HCT116 (cell line): ENCODE measurements at regions not wholly inside any gene's neighbourhood (a gene's known extent, or its start where the extent isn't known, plus 50 kb on each side); places are given as distances from the start of the nearest gene placed in this dataset.

Source experiments
- ATAC-seq: fragments of 200-7000 bp; cut with Tn5 transposase; 2 replicates; pipeline ENCODE4 v1.9.1; 2020; ENCODE audit warnings: mild to moderate bottlenecking, moderate library complexity
- BruUV-seq: library from RNA; stranded (reverse); fragments of 400-500 nt; replicated peaks from 2 replicates; lab custom pipeline; 2021; lab: Mats Ljungman, UMichigan
- CTCF ChIA-PET: fragments of 300-600 bp; sonication (Branson Sonifier 250); formaldehyde crosslinking; loops from one replicate; lab custom pipeline; 2021; ENCODE audit warnings: antibody characterized with exemption; lab: Charles Lee
- POLR2A ChIA-PET: fragments of 300-600, 350-600 bp; sonication (Branson Sonifier 250); formaldehyde crosslinking; loops from one replicate; lab custom pipeline; 2021; ENCODE audit warnings: antibody characterized with exemption; lab: Charles Lee
- RAD21 ChIA-PET, 2 experiments: fragments of 300-600 bp; sonication (Branson Sonifier 250); formaldehyde crosslinking; loops; one replicate each; lab custom pipeline; 2023; ENCODE audit warnings: low total read pairs in 2 of 2; ENCODE audit not compliant: uncharacterized antibody in 2 of 2, unreplicated experiment in 2 of 2, low non-redundant PET in 1 of 2; lab: Charles Lee
- DNase-seq: peaks from one replicate; pipeline ENCODE4 v3.0.0-alpha.2; 2010; ENCODE audit warnings: low read depth, low spot score
- H2AFZ ChIP-seq: fragments of 200-600 bp; shearing (Covaris generic), sonication (generic); 2 replicates; pipeline ENCODE4 v1.6.1; 2017; ENCODE audit warnings: low read depth, mixed run types, mixed read lengths, antibody characterized with exemption, low read length; ENCODE audit not compliant: poor library complexity, severe bottlenecking
- H3K27ac ChIP-seq: 2 replicates; pipeline ENCODE4 v1.5.1; 2012; ENCODE audit warnings: low read depth, low read length
- H3K27me3 ChIP-seq: fragments of 200-600 bp; sonication (generic); 2 replicates; pipeline ENCODE4 v1.6.1; 2016; ENCODE audit warnings: mixed run types, low read length, mixed read lengths; ENCODE audit not compliant: insufficient read depth
- H3K36me3 ChIP-seq, 2 experiments: fragments of 200-500 bp in 1 of 2; fragments of 200-600 bp in 1 of 2; sonication (Bioruptor generic) in 1 of 2; sonication (generic) in 1 of 2; 2 replicates each; pipeline versions ENCODE4 v1.5.1 to v1.6.1; 2014 to 2016; ENCODE audit warnings: low read length in 2 of 2, inconsistent platforms in 1 of 2, mixed read lengths in 1 of 2, mixed run types in 1 of 2; ENCODE audit not compliant: insufficient read depth in 2 of 2, control insufficient read depth in 1 of 2
- H3K4me1 ChIP-seq, 2 experiments: fragments of 200-600 bp in 1 of 2; sonication (generic) in 1 of 2; 2 replicates each; pipeline versions ENCODE4 v1.5.1 to v1.6.1; 2012 to 2017; ENCODE audit warnings: low read length in 2 of 2, inconsistent platforms in 1 of 2, mild to moderate bottlenecking in 1 of 2, mixed read lengths in 1 of 2, mixed run types in 1 of 2, moderate library complexity in 1 of 2; ENCODE audit not compliant: insufficient read depth in 2 of 2, control insufficient read depth in 1 of 2
- H3K4me2 ChIP-seq: fragments of 200-600 bp; sonication (generic); 2 replicates; pipeline ENCODE4 v1.6.1; 2017; ENCODE audit warnings: mixed run types, low read length, mixed read lengths
- H3K4me3 ChIP-seq, 2 experiments: fragments of 200-600 bp in 1 of 2; sonication (generic) in 1 of 2; replicated peaks in 1 of 2; 2 replicates each; pipeline ENCODE4 v1.5.1; 2011 to 2016; ENCODE audit warnings: low read length in 2 of 2, control low read depth in 1 of 2, low read depth in 1 of 2, mild to moderate bottlenecking in 1 of 2, mixed read lengths in 1 of 2, mixed run types in 1 of 2
- H3K79me2 ChIP-seq: fragments of 200-600 bp; sonication (generic); 2 replicates; pipeline ENCODE4 v1.6.1; 2017; ENCODE audit warnings: mild to moderate bottlenecking, mixed run types, low read length, moderate library complexity, mixed read lengths; ENCODE audit not compliant: insufficient read depth
- H3K9ac ChIP-seq: fragments of 200-600 bp; sonication (generic); 2 replicates; pipeline ENCODE4 v1.6.1; 2016; ENCODE audit warnings: low read length, mixed read lengths
- H3K9me2 ChIP-seq: fragments of 200-600 bp; sonication (generic), shearing (Covaris generic); 2 replicates; pipeline ENCODE4 v1.6.1; 2017; ENCODE audit warnings: mixed run types, mild to moderate bottlenecking, moderate library complexity; ENCODE audit not compliant: insufficient read depth
- H3K9me3 ChIP-seq, 2 experiments: fragments of 200-500 bp in 1 of 2; fragments of 200-600 bp in 1 of 2; sonication (Bioruptor generic) in 1 of 2; sonication (generic) in 1 of 2; 2 replicates each; pipeline ENCODE4 v1.6.1; 2014 to 2017; ENCODE audit warnings: low read length in 2 of 2, mixed read lengths in 2 of 2, inconsistent platforms in 1 of 2, low read depth in 1 of 2, mild to moderate bottlenecking in 1 of 2, mixed run types in 1 of 2, moderate library complexity in 1 of 2; ENCODE audit not compliant: control insufficient read depth in 1 of 2, insufficient read depth in 1 of 2
- H4K20me1 ChIP-seq: fragments of 200-600 bp; sonication (generic), shearing (Covaris generic); 2 replicates; pipeline ENCODE4 v1.6.1; 2017; ENCODE audit warnings: mixed run types, mild to moderate bottlenecking, moderate library complexity; ENCODE audit not compliant: insufficient read depth
- CEBPB ChIP-seq: IDR thresholded peaks from 2 replicates; pipeline ENCODE4 v1.6.1; 2012; ENCODE audit warnings: low read depth
- ELF1 ChIP-seq: IDR thresholded peaks from 2 replicates; pipeline ENCODE4 v1.6.1; 2012; ENCODE audit warnings: low read depth, borderline replicate concordance
- FOSL1 ChIP-seq: IDR thresholded peaks from 2 replicates; pipeline ENCODE4 v1.6.1; 2012; ENCODE audit warnings: low read depth
- JUND ChIP-seq: IDR thresholded peaks from 2 replicates; pipeline ENCODE4 v1.6.1; 2012
- POLR2A ChIP-seq: IDR thresholded peaks from 2 replicates; pipeline ENCODE4 v1.7.0; 2011; ENCODE audit warnings: borderline replicate concordance; ENCODE audit not compliant: insufficient read depth, insufficient read length; ENCODE audit errors: extremely low read depth
- SIN3A ChIP-seq: IDR thresholded peaks from 2 replicates; pipeline ENCODE4 v1.6.1; 2012; ENCODE audit warnings: low read depth
- SP1 ChIP-seq: IDR thresholded peaks from 2 replicates; pipeline ENCODE4 v1.6.1; 2012; ENCODE audit warnings: low read depth
- SRF ChIP-seq: IDR thresholded peaks from 2 replicates; pipeline ENCODE4 v1.6.1; 2012; ENCODE audit warnings: low read depth
- TCF7L2 ChIP-seq: IDR thresholded peaks from 2 replicates; pipeline ENCODE4 v1.7.0; 2011; ENCODE audit warnings: borderline replicate concordance, inconsistent platforms; ENCODE audit not compliant: insufficient read depth, insufficient read length; ENCODE audit errors: extremely low read depth
- YY1 ChIP-seq: IDR thresholded peaks from 2 replicates; pipeline ENCODE4 v1.6.1; 2011; ENCODE audit warnings: low read length, low read depth, moderate library complexity, mild to moderate bottlenecking; ENCODE audit not compliant: insufficient replicate concordance; ENCODE audit errors: extremely low read depth
- ZNF274 ChIP-seq: fragments of 200-500 bp; sonication (Bioruptor generic); IDR thresholded peaks from 2 replicates; pipeline ENCODE4 v1.6.1; 2014; ENCODE audit warnings: mild to moderate bottlenecking, low read depth, low read length, inconsistent platforms
- intact Hi-C: fragments of 100-400 bp; cut with micrococcal nuclease; formaldehyde crosslinking; loops from 2 replicates; pipeline ENCODE4 v1.10.0; 2022
- TF ChIP-seq, protein P1 (sequence below): IDR thresholded peaks from 2 replicates; pipeline ENCODE4 v1.6.1; 2012
- TF ChIP-seq, protein P2 (sequence below): IDR thresholded peaks from 2 replicates; pipeline ENCODE4 v1.6.1; 2012; ENCODE audit warnings: low read depth
- TF ChIP-seq, protein P3 (sequence below): IDR thresholded peaks from 2 replicates; pipeline ENCODE4 v1.6.1; 2012
- TF ChIP-seq, protein P4 (sequence below), 3 experiments: fragments of 200-600 bp in 1 of 3; sonication (generic) in 1 of 3; IDR thresholded peaks in 2 of 3; conservative IDR thresholded peaks in 1 of 3; 2 replicates each; pipeline ENCODE4 v1.5.1; 2012 to 2017; ENCODE audit warnings: low read depth in 2 of 3, low read length in 2 of 3, antibody characterized with exemption in 1 of 3, borderline replicate concordance in 1 of 3, control low read depth in 1 of 3, mild to moderate bottlenecking in 1 of 3, mixed read lengths in 1 of 3, mixed run types in 1 of 3, moderate library complexity in 1 of 3; ENCODE audit not compliant: insufficient read depth in 1 of 3

DNA sequence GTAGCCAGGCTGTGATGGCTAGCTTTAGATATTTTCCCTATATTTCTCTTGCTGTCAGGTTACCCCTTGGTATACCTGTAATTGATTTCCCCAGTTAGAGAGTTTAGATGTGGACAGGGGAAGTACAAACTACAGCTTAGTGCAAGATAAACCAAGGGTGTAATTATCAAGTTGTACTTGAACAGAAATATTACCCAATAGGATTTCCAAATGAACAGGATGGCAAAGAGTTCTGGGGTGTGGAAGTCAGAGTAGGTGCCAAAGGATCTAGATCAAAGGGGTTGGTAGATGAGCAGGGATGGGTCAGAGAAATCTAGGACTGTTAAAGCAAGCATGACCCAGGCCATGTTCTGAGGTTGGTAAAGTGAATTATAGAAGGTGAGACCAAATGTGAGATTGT lies 585.2 kb downstream of the CCDC85A start:
- Histone ChIP-seq H3K27me3 (no peaks in the 10 kb centered on the region), H3K27ac (no peak overlapping the region), H3K4me2 (no peak overlapping the region), H3K4me1 (no peaks in the 10 kb centered on the region), H4K20me1 (no peaks in the 10 kb centered on the region), H3K4me3 (no peak overlapping the region), H3K9ac (no peak overlapping the region)
- CTCF ChIA-PET = no interaction called here
- no peak for ATAC-seq
- TF ChIP-seq YY1 = no peak
- TF ChIP-seq TCF7L2 = no peak
- no peak for TF ChIP-seq POLR2A
- TF ChIP-seq, protein P1, sequence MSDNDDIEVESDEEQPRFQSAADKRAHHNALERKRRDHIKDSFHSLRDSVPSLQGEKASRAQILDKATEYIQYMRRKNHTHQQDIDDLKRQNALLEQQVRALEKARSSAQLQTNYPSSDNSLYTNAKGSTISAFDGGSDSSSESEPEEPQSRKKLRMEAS = no peak
- TF ChIP-seq, all 23 proteins: peak for 0
- POLR2A ChIA-PET = no interaction called here
- intact Hi-C loops = no loop called here
- RAD21 ChIA-PET = no interaction called here
- Histone ChIP-seq H3K36me3 (no peaks in the 10 kb centered on the region), H2AFZ (no peak overlapping the region), H3K9me3 (no peaks in the 10 kb centered on the region), H3K9me2 (no peaks in the 10 kb centered on the region), H3K79me2 (no peaks in the 10 kb centered on the region)
- BruUV-seq = no TSS peak
- no peak for DNase-seq

DNA sequence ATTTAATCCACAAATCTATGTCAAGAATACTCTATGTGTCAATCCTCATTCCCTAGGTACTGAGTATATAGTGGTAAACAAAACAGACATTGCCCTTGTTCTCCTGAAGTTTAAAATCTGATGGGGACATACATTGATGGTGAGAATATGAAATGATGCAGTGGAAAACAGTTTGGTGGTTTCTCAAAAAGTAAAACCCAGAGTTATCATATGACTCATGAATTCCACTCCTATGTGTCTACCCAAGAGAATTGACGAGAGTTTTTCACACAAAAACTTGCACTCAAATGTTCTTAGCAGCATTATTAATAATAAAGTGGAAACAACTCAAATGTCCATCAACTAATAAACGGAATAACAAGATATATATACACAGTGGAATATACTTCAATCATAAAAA lies 586.7 kb downstream of the CCDC85A start:
- H3K4me2 ChIP-seq = no peak overlapping the region
- DNase-seq = no peak
- H3K79me2 ChIP-seq = no peaks in the 10 kb centered on the region
- no peaks in the 10 kb centered on the region for H3K4me1 ChIP-seq
- H3K9ac ChIP-seq = no peak overlapping the region
- H3K9me3 ChIP-seq = no peaks in the 10 kb centered on the region
- no peaks in the 10 kb centered on the region for H3K36me3 ChIP-seq
- no TSS peak for BruUV-seq
- POLR2A ChIA-PET = no interaction called here
- H3K9me2 ChIP-seq = no peaks in the 10 kb centered on the region
- H3K27me3 ChIP-seq = no peaks in the 10 kb centered on the region
- intact Hi-C loops = no loop called here
- no peak overlapping the region for H3K4me3 ChIP-seq
- H2AFZ ChIP-seq = no peak overlapping the region
- H3K27ac ChIP-seq = no peak overlapping the region
- RAD21 ChIA-PET = no interaction called here
- no peaks in the 10 kb centered on the region for H4K20me1 ChIP-seq
- no peak for ATAC-seq
- CTCF ChIA-PET = no interaction called here
- TF ChIP-seq CEBPB (no peak), ZNF274 (no peak), JUND (no peak), TCF7L2 (no peak), POLR2A (no peak), SIN3A (no peak), YY1 (no peak), SRF (no peak), SP1 (no peak), ELF1 (no peak), FOSL1 (no peak)
- TF ChIP-seq, protein P2, sequence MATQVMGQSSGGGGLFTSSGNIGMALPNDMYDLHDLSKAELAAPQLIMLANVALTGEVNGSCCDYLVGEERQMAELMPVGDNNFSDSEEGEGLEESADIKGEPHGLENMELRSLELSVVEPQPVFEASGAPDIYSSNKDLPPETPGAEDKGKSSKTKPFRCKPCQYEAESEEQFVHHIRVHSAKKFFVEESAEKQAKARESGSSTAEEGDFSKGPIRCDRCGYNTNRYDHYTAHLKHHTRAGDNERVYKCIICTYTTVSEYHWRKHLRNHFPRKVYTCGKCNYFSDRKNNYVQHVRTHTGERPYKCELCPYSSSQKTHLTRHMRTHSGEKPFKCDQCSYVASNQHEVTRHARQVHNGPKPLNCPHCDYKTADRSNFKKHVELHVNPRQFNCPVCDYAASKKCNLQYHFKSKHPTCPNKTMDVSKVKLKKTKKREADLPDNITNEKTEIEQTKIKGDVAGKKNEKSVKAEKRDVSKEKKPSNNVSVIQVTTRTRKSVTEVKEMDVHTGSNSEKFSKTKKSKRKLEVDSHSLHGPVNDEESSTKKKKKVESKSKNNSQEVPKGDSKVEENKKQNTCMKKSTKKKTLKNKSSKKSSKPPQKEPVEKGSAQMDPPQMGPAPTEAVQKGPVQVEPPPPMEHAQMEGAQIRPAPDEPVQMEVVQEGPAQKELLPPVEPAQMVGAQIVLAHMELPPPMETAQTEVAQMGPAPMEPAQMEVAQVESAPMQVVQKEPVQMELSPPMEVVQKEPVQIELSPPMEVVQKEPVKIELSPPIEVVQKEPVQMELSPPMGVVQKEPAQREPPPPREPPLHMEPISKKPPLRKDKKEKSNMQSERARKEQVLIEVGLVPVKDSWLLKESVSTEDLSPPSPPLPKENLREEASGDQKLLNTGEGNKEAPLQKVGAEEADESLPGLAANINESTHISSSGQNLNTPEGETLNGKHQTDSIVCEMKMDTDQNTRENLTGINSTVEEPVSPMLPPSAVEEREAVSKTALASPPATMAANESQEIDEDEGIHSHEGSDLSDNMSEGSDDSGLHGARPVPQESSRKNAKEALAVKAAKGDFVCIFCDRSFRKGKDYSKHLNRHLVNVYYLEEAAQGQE = no peak
- TF ChIP-seq, protein P3, sequence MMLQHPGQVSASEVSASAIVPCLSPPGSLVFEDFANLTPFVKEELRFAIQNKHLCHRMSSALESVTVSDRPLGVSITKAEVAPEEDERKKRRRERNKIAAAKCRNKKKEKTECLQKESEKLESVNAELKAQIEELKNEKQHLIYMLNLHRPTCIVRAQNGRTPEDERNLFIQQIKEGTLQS = no peak
- TF ChIP-seq, protein P4, sequence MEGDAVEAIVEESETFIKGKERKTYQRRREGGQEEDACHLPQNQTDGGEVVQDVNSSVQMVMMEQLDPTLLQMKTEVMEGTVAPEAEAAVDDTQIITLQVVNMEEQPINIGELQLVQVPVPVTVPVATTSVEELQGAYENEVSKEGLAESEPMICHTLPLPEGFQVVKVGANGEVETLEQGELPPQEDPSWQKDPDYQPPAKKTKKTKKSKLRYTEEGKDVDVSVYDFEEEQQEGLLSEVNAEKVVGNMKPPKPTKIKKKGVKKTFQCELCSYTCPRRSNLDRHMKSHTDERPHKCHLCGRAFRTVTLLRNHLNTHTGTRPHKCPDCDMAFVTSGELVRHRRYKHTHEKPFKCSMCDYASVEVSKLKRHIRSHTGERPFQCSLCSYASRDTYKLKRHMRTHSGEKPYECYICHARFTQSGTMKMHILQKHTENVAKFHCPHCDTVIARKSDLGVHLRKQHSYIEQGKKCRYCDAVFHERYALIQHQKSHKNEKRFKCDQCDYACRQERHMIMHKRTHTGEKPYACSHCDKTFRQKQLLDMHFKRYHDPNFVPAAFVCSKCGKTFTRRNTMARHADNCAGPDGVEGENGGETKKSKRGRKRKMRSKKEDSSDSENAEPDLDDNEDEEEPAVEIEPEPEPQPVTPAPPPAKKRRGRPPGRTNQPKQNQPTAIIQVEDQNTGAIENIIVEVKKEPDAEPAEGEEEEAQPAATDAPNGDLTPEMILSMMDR (IDR thresholded peaks at IDR 0.05 in 2 of 3, conservative IDR thresholded peaks at IDR 0.05 in 1 of 3; ENCODE audit: borderline replicate concordance in 1 of 3, insufficient read depth in 1 of 3, low read depth in 2 of 3, low read length in 2 of 3) = no peak
- TF ChIP-seq, protein P1 = no peak
